ENCODE measurements at regions not wholly inside any gene's neighbourhood (a gene's known extent, or its start where the extent isn't known, plus 50 kb on each side); places are given as distances from the start of the nearest gene placed in this dataset.

DNA sequence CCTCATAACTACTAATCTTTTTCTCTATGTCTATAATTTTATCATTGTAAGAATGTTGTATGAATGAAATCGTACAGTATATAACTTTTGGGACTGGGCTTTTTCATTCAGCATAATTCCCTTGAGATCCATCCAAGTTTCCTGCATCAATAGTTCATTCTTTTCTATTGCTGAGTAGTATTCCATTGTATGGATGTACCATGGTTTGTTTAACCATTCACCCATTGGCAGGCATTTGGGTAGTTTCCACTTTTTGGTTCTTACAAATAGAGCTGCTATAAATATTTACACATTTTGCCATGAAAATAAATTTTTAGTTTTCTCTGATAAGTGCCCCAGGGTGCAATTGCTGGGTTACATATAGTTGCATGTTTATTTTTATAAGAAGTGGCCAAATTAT, 659.8 kb downstream of the RAPGEF2 start:
- H3K9me3 ChIP-seq: no peaks in the 10 kb centered on the region
- H3K4me1 ChIP-seq: no peaks in the 10 kb centered on the region
- H3K27ac ChIP-seq: no peak overlapping the region
- H3K36me3 ChIP-seq: no peaks in the 10 kb centered on the region
- TF ChIP-seq EP300 (IDR thresholded peaks at IDR 0.05): no peak
- no peak for TF ChIP-seq CTCF (IDR thresholded peaks at IDR 0.05)
- TF ChIP-seq POLR2A (IDR thresholded peaks at IDR 0.05): no peak
- no peak overlapping the region for H3K4me3 ChIP-seq
- H3K27me3 ChIP-seq: no peaks in the 10 kb centered on the region
- WGBS, 2 donors: 81 to 88% methylated on average over 1 of the region's 1 CpG
- DNase-seq (ENCODE audit: low spot score in 2 of 2): no peak

GRCh38 chr4:159764343-159764952, 661.6 kb downstream of the RAPGEF2 start:
- 13 to 16% methylated on average over 5 of the region's 5 CpGs for WGBS, 2 donors
- DNase-seq (ENCODE audit: low spot score in 2 of 2): peak in 1 of 2 donors; percentile 33
- Histone ChIP-seq H3K9me3 (no peaks in the 10 kb centered on the region), H3K36me3 (no peaks in the 10 kb centered on the region), H3K4me1 (no peaks in the 10 kb centered on the region), H3K27ac (no peak overlapping the region), H3K27me3 (no peaks in the 10 kb centered on the region), H3K4me3 (no peak overlapping the region)
- no peak for TF ChIP-seq POLR2A (IDR thresholded peaks at IDR 0.05)
- TF ChIP-seq EP300 (IDR thresholded peaks at IDR 0.05): no peak
- peak; percentile 38 to 55 (median 46) for TF ChIP-seq CTCF (IDR thresholded peaks at IDR 0.05)

DNA sequence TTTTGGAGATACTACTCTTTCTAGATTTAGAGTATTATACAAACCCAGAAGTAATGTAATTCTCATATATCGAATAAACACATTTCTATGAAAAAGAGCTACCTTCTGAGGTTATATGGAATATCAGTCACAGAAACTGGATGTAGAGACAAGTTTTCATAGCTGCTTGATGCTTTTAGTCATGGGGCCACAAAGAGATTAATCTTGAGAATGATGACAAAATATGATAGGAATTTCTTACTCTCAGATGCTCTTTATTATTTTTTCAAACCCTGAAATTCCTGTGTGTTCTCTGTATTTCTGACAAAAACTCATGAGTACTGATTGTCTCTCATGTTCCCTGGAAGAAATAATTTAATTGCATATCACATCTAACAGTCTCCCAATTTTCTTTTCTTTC, 662.5 kb downstream of the RAPGEF2 start:
- Histone ChIP-seq H3K9me3 (no peaks in the 10 kb centered on the region), H3K27me3 (no peaks in the 10 kb centered on the region), H3K4me3 (no peak overlapping the region), H3K27ac (no peak overlapping the region), H3K36me3 (no peaks in the 10 kb centered on the region), H3K4me1 (no peaks in the 10 kb centered on the region)
- TF ChIP-seq CTCF (IDR thresholded peaks at IDR 0.05) (no peak), POLR2A (IDR thresholded peaks at IDR 0.05) (no peak), EP300 (IDR thresholded peaks at IDR 0.05) (no peak)
- 86 to 89% methylated on average over 1 of the region's 1 CpG for WGBS, 2 donors
- no peak for DNase-seq (ENCODE audit: low spot score in 2 of 2)

DNA sequence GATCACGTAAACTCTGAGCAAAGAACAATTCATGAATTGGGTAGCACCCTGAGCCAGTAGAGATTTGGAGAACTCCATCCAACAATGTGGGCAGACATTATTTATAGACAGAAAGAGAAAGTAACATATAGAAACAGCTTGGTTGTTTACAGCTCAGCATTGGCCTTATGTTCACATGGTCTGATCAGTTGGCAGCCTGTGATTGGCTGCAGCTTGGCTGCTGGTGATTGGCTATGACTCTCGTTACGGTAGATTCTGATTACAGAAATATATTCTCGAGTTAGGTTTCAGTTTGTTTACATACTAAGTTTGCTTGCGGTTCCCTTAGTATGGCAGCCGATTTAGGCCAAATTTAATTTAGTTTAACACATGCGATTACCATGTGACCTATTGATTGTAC, 663.4 kb downstream of the RAPGEF2 start:
- no peaks in the 10 kb centered on the region for H3K4me1 ChIP-seq
- no peak for TF ChIP-seq EP300 (IDR thresholded peaks at IDR 0.05)
- no peak for TF ChIP-seq POLR2A (IDR thresholded peaks at IDR 0.05)
- TF ChIP-seq CTCF (IDR thresholded peaks at IDR 0.05): no peak
- H3K36me3 ChIP-seq: no peaks in the 10 kb centered on the region
- H3K27me3 ChIP-seq: no peaks in the 10 kb centered on the region
- H3K4me3 ChIP-seq: no peak overlapping the region
- no peaks in the 10 kb centered on the region for H3K9me3 ChIP-seq
- DNase-seq (ENCODE audit: low spot score in 2 of 2): no peak
- 81% methylated on average over 7 of the region's 7 CpGs for WGBS, 2 donors
- H3K27ac ChIP-seq: no peak overlapping the region

- H3K4me1 ChIP-seq: no peaks in the 10 kb centered on the region
- no peaks in the 10 kb centered on the region for H3K9me3 ChIP-seq
- H3K36me3 ChIP-seq: no peaks in the 10 kb centered on the region
- no peaks in the 10 kb centered on the region for H3K27me3 ChIP-seq
- TF ChIP-seq CTCF (IDR thresholded peaks at IDR 0.05) (no peak), POLR2A (IDR thresholded peaks at IDR 0.05) (no peak), EP300 (IDR thresholded peaks at IDR 0.05) (no peak)
- H3K4me3 ChIP-seq: no peak overlapping the region
- DNase-seq (ENCODE audit: low spot score in 2 of 2): no peak
- no peak overlapping the region for H3K27ac ChIP-seq
These were observed 664.5 kb downstream of the RAPGEF2 start for GRCh38 chr4:159767406-159767805.
